Right ventricle myocardium superior (tissue), 1 donor: ENCODE measurements at regions not wholly inside any gene's neighbourhood (a gene's known extent, or its start where the extent isn't known, plus 50 kb on each side); places are given as distances from the start of the nearest gene placed in this dataset.

ENCODE experiments used
- ATAC-seq: fragments of 200-7000 bp; cut with Tn5 transposase; one replicate; pipeline ENCODE4 v1.9.1; 2020; ENCODE audit warnings: mild to moderate bottlenecking; ENCODE audit not compliant: poor library complexity
- DNase-seq: peaks from one replicate; pipeline ENCODE4 v3.0.0-alpha.2; 2020
- intact Hi-C: fragments of 100-400 bp; cut with DNase I; formaldehyde crosslinking; loops from one replicate; pipeline ENCODE4 v1.11.2; 2022
- donor health status: DM: no; HTN: yes; CAD: no; lungs with severe emphysema.

- DNase-seq (no peak), ATAC-seq (no peak)
- intact Hi-C loops = no loop called here
These were observed 399.0 kb downstream of the PABPC4L start for GRCh38 chr4:133802359-133803140.

GRCh38 chr4:133801883-133802282 is 399.7 kb downstream of the PABPC4L start:
- DNase-seq (no peak), ATAC-seq (no peak)
- intact Hi-C loops = no loop called here

GRCh38 chr4:133800966-133801365 is 400.6 kb downstream of the PABPC4L start:
- DNase-seq (no peak), ATAC-seq (no peak)
- intact Hi-C loops = no loop called here

GRCh38 chr4:133799717-133800315 is 401.8 kb downstream of the PABPC4L start:
- DNase-seq (no peak), ATAC-seq (no peak)
- intact Hi-C loops = no loop called here

GRCh38 chr4:133777661-133778060 is 423.9 kb downstream of the PABPC4L start:
- intact Hi-C loops = no loop called here
- ATAC-seq (no peak), DNase-seq (no peak)

GRCh38 chr4:133776961-133777360 is 424.6 kb downstream of the PABPC4L start:
- DNase-seq = no peak
- ATAC-seq = no peak
- intact Hi-C loops = no loop called here

GRCh38 chr4:133776503-133776902 is 425.1 kb downstream of the PABPC4L start:
- intact Hi-C loops = no loop called here
- no peak for DNase-seq
- ATAC-seq = no peak

GRCh38 chr4:133775881-133776280 is 425.7 kb downstream of the PABPC4L start:
- ATAC-seq (no peak), DNase-seq (no peak)
- intact Hi-C loops = no loop called here

GRCh38 chr4:133775469-133775868 is 426.1 kb downstream of the PABPC4L start:
- intact Hi-C loops = no loop called here
- ATAC-seq (no peak), DNase-seq (no peak)

GRCh38 chr4:133759428-133759827 is 442.2 kb downstream of the PABPC4L start:
- intact Hi-C loops = no loop called here
- ATAC-seq (no peak), DNase-seq (no peak)

- DNase-seq (no peak), ATAC-seq (no peak)
- intact Hi-C loops = no loop called here
These were observed 459.8 kb downstream of the PABPC4L start for GRCh38 chr4:133741766-133742165.

- ATAC-seq (no peak), DNase-seq (no peak)
- intact Hi-C loops = no loop called here
These were observed 481.6 kb downstream of the PABPC4L start for GRCh38 chr4:133720001-133720400.

- DNase-seq = no peak
- intact Hi-C loops = no loop called here
- no peak for ATAC-seq
These were observed 482.5 kb downstream of the PABPC4L start for GRCh38 chr4:133719098-133719497.

- intact Hi-C loops = no loop called here
- ATAC-seq (no peak), DNase-seq (no peak)
These were observed 487.4 kb downstream of the PABPC4L start for GRCh38 chr4:133714211-133714610.

GRCh38 chr4:133713340-133713739 is 488.2 kb downstream of the PABPC4L start:
- DNase-seq (no peak), ATAC-seq (no peak)
- intact Hi-C loops = no loop called here

GRCh38 chr4:133711817-133712216 is 489.8 kb downstream of the PABPC4L start:
- DNase-seq (no peak), ATAC-seq (no peak)
- intact Hi-C loops = no loop called here

GRCh38 chr4:133694416-133694815 is 507.2 kb downstream of the PABPC4L start:
- ATAC-seq (no peak), DNase-seq (no peak)
- intact Hi-C loops = no loop called here

- ATAC-seq (no peak), DNase-seq (no peak)
- intact Hi-C loops = no loop called here
These were observed 517.6 kb downstream of the PABPC4L start for GRCh38 chr4:133683967-133684366.

- no peak for ATAC-seq
- intact Hi-C loops = no loop called here
These were observed 519.2 kb downstream of the PCDH10 start for GRCh38 chr4:133668061-133668851.

GRCh38 chr4:133647206-133647605 is 498.1 kb downstream of the PCDH10 start:
- intact Hi-C loops = no loop called here
- ATAC-seq = no peak

More at GRCh38 chr4:133668061-133668851, 519.2 kb downstream of the PCDH10 start:
- DNase-seq = no peak

More at GRCh38 chr4:133647206-133647605, 498.1 kb downstream of the PCDH10 start:
- no peak for DNase-seq
